ENCODE measurements at regions not wholly inside any gene's neighbourhood (a gene's known extent, or its start where the extent isn't known, plus 50 kb on each side); places are given as distances from the start of the nearest gene placed in this dataset.

GRCh38 chr6:67875877-67876383 lies 759.2 kb upstream of the ADGRB3 start (continued):
- TF ChIP-seq FOXM1 (IDR thresholded peaks at IDR 0.05; ENCODE audit: low read depth): peak; percentile 30; the same call in 1 of the 2 replicates
- TF ChIP-seq FOXM1 (CRISPR knock-in tag; IDR thresholded peaks at IDR 0.05; ENCODE audit: low read depth): no peak
- no peak for TF ChIP-seq DACH1 (IDR thresholded peaks at IDR 0.05; ENCODE audit: partially characterized antibody)
- TF ChIP-seq ZNF143 (CRISPR knock-in tag; IDR thresholded peaks at IDR 0.05): no peak
- no peak for TF ChIP-seq ZNF280A (IDR thresholded peaks at IDR 0.05; ENCODE audit: low read depth, partially characterized antibody)
- TF ChIP-seq ZNF165 (CRISPR knock-in tag; IDR thresholded peaks at IDR 0.05; ENCODE audit: borderline replicate concordance): no peak
- no peak for TF ChIP-seq NRF1 (conservative IDR thresholded peaks at IDR 0.05 in 1 of 2, IDR thresholded peaks at IDR 0.05 in 1 of 2)
- TF ChIP-seq ETV1 (tag; conservative IDR thresholded peaks at IDR 0.05; ENCODE audit: low read depth): no peak
- TF ChIP-seq KLF10 (CRISPR knock-in tag; IDR thresholded peaks at IDR 0.05): no peak
- TF ChIP-seq DPF2 (IDR thresholded peaks at IDR 0.05): peak; percentile 50; the same call in 1 of the 2 replicates
- TF ChIP-seq PRPF4 (IDR thresholded peaks at IDR 0.05; ENCODE audit: insufficient read depth, low read depth, low read length, poor library complexity, severe bottlenecking): no peak
- TF ChIP-seq CCNT2 (IDR thresholded peaks at IDR 0.05; ENCODE audit: borderline replicate concordance, extremely low read depth, insufficient read length, low read depth, low read length): no peak
- TF ChIP-seq PHB2 (IDR thresholded peaks at IDR 0.05; ENCODE audit: low read depth): no peak
- TF ChIP-seq ARID1B (IDR thresholded peaks at IDR 0.05): 0 out of 2 replicates have a peak, but pooled peaks have one; percentile 36
- no peak for TF ChIP-seq KDM4B (IDR thresholded peaks at IDR 0.05; ENCODE audit: borderline replicate concordance in 2 of 2, low read depth in 1 of 2)
- TF ChIP-seq PATZ1 (CRISPR knock-in tag; IDR thresholded peaks at IDR 0.05; ENCODE audit: borderline replicate concordance): no peak
- peak; percentile 97 for TF ChIP-seq MAFG (tag; conservative IDR thresholded peaks at IDR 0.05)
- TF ChIP-seq JUND (IDR thresholded peaks at IDR 0.05; ENCODE audit: borderline replicate concordance, low read depth, low read length): no peak
- TF ChIP-seq JUND (tag; IDR thresholded peaks at IDR 0.05; ENCODE audit: borderline replicate concordance, low read depth, low read length): no peak
- TF ChIP-seq SNAPC5 (CRISPR knock-in tag; IDR thresholded peaks at IDR 0.05): no peak
- no peak for TF ChIP-seq CBX2 (IDR thresholded peaks at IDR 0.05; ENCODE audit: insufficient read depth, low read length, poor library complexity, severe bottlenecking)
- TF ChIP-seq SMARCA4 (IDR thresholded peaks at IDR 0.05): peak; percentile 37
- no peak for TF ChIP-seq PRMT5 (CRISPR knock-in tag; IDR thresholded peaks at IDR 0.05)
- TF ChIP-seq E2F1 (CRISPR knock-in tag; IDR thresholded peaks at IDR 0.05): no peak
- no peak for TF ChIP-seq MEF2A (IDR thresholded peaks at IDR 0.05; ENCODE audit: control insufficient read depth, low read depth, low read length)
- TF ChIP-seq ZBTB17 (CRISPR knock-in tag; IDR thresholded peaks at IDR 0.05): no peak
- no peak for TF ChIP-seq ZNF217 (CRISPR knock-in tag; IDR thresholded peaks at IDR 0.05)

Data from K562 (cell line).